Right lobe of liver (tissue), 6 donors: ENCODE measurements at regions not wholly inside any gene's neighbourhood (a gene's known extent, or its start where the extent isn't known, plus 50 kb on each side); places are given as distances from the start of the nearest gene placed in this dataset.

Experiments used
- ATAC-seq, 4 donors: fragments of 200-7000 bp; cut with Tn5 transposase; one replicate each; pipeline ENCODE4 v1.9.1; 2020; ENCODE audit warnings: mild to moderate bottlenecking in 4 of 4, moderate library complexity in 4 of 4
- DNase-seq, 3 donors: peaks; one replicate each; pipeline ENCODE4 v3.0.0-alpha.2; 2020
- H3K27ac ChIP-seq, 3 donors: fragments of 200-600 bp; one replicate each; pipeline ENCODE4 v1.8.0; 2022
- H3K27me3 ChIP-seq, 2 donors: fragments of 200-600 bp; one replicate each; pipeline ENCODE4 v1.8.0; 2022
- H3K36me3 ChIP-seq, 4 donors: fragments of 200-600 bp; sonication (generic) in 1 of 4; one replicate each; pipeline versions ENCODE4 v1.5.1 to v1.8.0; 2017 to 2022; ENCODE audit warnings: control low read depth in 1 of 4
- H3K4me1 ChIP-seq, 4 donors: fragments of 200-600 bp; sonication (generic) in 1 of 4; one replicate each; pipeline versions ENCODE4 v1.5.1 to v1.8.0; 2017 to 2022; ENCODE audit warnings: control low read depth in 1 of 4
- H3K4me3 ChIP-seq, 3 donors: fragments of 200-600 bp; one replicate each; pipeline ENCODE4 v1.8.0; 2022
- H3K9me3 ChIP-seq, 4 donors: fragments of 200-600 bp; sonication (generic) in 1 of 4; one replicate each; pipeline versions ENCODE4 v1.5.1 to v1.8.0; 2017 to 2022; ENCODE audit warnings: control low read depth in 1 of 4
- CTCF ChIP-seq, 4 donors: fragments of 200-600 bp in 3 of 4; fragments of 450-650 bp in 1 of 4; IDR thresholded peaks; one replicate each; pipeline versions ENCODE4 v1.5.1 to v1.8.0; 2016 to 2022; ENCODE audit warnings: antibody characterized with exemption in 4 of 4, mild to moderate bottlenecking in 2 of 4
- POLR2A ChIP-seq: fragments of 450-650 bp; IDR thresholded peaks from one replicate; pipeline ENCODE4 v1.6.1; 2017; ENCODE audit warnings: antibody characterized with exemption, mild to moderate bottlenecking
- WGBS: methylation state at CpG from one replicate; pipeline ENCODE4 v1.1.6; 2018; ENCODE audit warnings: low coverage, low lambda C conversion rate; ENCODE audit not compliant: insufficient coverage; ENCODE audit errors: missing lambda C conversion rate; 5-methylcytosine and 5-hydroxymethylcytosine counted together
- intact Hi-C, 2 donors: fragments of 100-400 bp; cut with DNase I; formaldehyde crosslinking; loops; one replicate each; pipeline versions ENCODE4 v1.11.2 to v1.14.1; 2022
- donor health status: DM: no; HTN: yes; CAD: no.
- donor health status: DM: no; HTN: no; CAD: no.
- donor health status: DM: no; HTN: no; CAD: no.
- donor health status: DM: no; HTN: yes; CAD: no.
- donor health status: DM: no; HTN: yes; CAD: no.

DNA sequence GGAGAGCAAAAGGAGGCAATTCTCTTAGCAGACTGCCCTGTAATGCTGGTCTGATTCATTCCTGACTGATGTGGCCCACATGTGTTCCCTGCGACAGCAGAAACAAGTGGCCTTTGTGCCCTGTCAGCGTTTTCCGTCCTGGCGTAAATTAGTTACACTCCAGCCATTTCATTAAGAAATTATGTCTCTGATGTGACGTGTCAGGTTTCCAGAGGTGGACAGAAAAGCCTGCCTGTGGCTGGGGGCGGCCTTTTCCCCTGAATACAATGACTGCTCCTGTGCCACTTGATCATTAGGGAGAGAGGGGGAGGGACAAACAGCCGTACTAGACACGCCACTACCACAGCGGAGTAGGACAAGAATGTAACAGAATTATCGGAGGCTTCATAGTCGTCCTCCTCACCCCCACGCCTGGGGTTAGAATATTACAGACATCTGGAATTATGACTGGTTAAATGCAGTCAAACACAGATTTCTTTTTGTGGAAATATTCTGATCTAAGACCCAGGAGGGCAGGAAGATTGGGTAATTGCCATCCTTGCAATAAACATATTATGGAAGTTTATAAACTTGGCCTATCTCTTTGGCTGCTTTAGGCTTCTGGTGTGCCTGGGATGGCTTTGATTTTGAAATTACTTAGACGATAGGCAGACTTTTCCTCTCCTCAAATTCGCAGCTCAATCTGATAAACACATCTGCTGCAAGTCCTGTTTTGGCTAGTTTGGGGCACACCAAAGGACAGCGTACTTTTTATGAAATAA is 146.2 kb upstream of the BCOR start:
- 67% methylated on average over 11 of the region's 15 CpGs for WGBS
- no peaks in the 10 kb centered on the region for H3K36me3 ChIP-seq
- H3K4me1 ChIP-seq = peaks cover 0 to 10% (median 0%) of the 10 kb centered on the region in 4 donors
- H3K9me3 ChIP-seq = no peaks in the 10 kb centered on the region
- H3K4me3 ChIP-seq = no peak overlapping the region
- no peak overlapping the region for H3K27ac ChIP-seq
- TF ChIP-seq POLR2A (no peak), CTCF (IDR thresholded peaks at IDR 0.05) (no peak)
- intact Hi-C loops = no loop called here
- DNase-seq (no peak), ATAC-seq (no peak)
- no peaks in the 10 kb centered on the region for H3K27me3 ChIP-seq

- no peaks in the 10 kb centered on the region for H3K9me3 ChIP-seq
- TF ChIP-seq POLR2A (no peak), CTCF (IDR thresholded peaks at IDR 0.05) (no peak)
- no peaks in the 10 kb centered on the region for H3K36me3 ChIP-seq
- no peaks in the 10 kb centered on the region for H3K27me3 ChIP-seq
- DNase-seq (peak in 1 of 3 donors; percentile 53), ATAC-seq (peak in 2 of 4 donors; percentile 83 to 85)
- H3K27ac ChIP-seq = peak overlapping the region in 1 of 3 donors; percentile 88
- peaks cover 0 to 10% (median 0%) of the 10 kb centered on the region in 4 donors for H3K4me1 ChIP-seq
- H3K4me3 ChIP-seq = no peak overlapping the region
- intact Hi-C loops = no loop called here
Measured at GRCh38 chrX:40240844-40241243, 143.1 kb upstream of the BCOR start.

GRCh38 chrX:40237731-40238178 is 140.0 kb upstream of the BCOR start:
- ATAC-seq (no peak), DNase-seq (no peak)
- Histone ChIP-seq H3K4me1 (peaks cover 0 to 10% (median 0%) of the 10 kb centered on the region in 4 donors), H3K27ac (no peak overlapping the region), H3K4me3 (no peak overlapping the region), H3K36me3 (no peaks in the 10 kb centered on the region), H3K9me3 (no peaks in the 10 kb centered on the region), H3K27me3 (no peaks in the 10 kb centered on the region)
- TF ChIP-seq CTCF (IDR thresholded peaks at IDR 0.05) = no peak
- no peak for TF ChIP-seq POLR2A
- WGBS = 55% methylated on average over 2 of the region's 14 CpGs
- intact Hi-C loops = no loop called here

DNA sequence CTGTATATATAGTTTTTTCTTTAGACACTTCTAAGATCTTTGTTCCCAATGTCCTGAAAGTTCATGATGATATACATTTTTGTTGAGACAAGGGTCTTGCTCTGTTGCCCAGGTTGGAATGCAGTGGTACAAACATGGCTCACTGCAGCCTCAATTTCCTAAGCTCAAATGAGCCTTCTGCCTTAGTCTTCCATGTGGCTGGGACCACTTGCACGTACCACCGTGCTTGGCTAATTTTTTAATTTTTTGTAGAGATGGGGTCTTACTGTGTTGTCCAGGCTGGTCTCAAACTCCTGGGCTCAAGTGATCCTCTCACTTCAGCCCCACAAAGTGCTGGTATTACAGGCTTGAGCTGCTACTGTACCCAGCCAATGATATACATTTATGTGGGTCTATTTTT is 132.9 kb upstream of the BCOR start:
- TF ChIP-seq POLR2A = no peak
- TF ChIP-seq CTCF (IDR thresholded peaks at IDR 0.05) = no peak
- intact Hi-C loops = no loop called here
- 60% methylated on average over 1 of the region's 2 CpGs for WGBS
- H3K27me3 ChIP-seq = no peaks in the 10 kb centered on the region
- no peak overlapping the region for H3K4me3 ChIP-seq
- DNase-seq = no peak
- H3K36me3 ChIP-seq = no peaks in the 10 kb centered on the region
- no peaks in the 10 kb centered on the region for H3K9me3 ChIP-seq
- no peaks in the 10 kb centered on the region for H3K4me1 ChIP-seq
- no peak overlapping the region for H3K27ac ChIP-seq
- no peak for ATAC-seq
